ENCODE measurements at regions not wholly inside any gene's neighbourhood (a gene's known extent, or its start where the extent isn't known, plus 50 kb on each side); places are given as distances from the start of the nearest gene placed in this dataset.

GRCh38 chr16:86321491-86321890 lies 188.8 kb upstream of the FOXF1 start:
- no peak for TF ChIP-seq POLR2A (IDR thresholded peaks at IDR 0.05; ENCODE audit: low read depth, low read length)
- no peak for TF ChIP-seq TAF1 (IDR thresholded peaks at IDR 0.05; ENCODE audit: low read depth, low read length)
- TF ChIP-seq POLR2AphosphoS5 (IDR thresholded peaks at IDR 0.05; ENCODE audit: low read depth, low read length), result no peak
- no peak for TF ChIP-seq POU2F2 (IDR thresholded peaks at IDR 0.05; ENCODE audit: low read depth, low read length)
- no peak for TF ChIP-seq SPI1 (IDR thresholded peaks at IDR 0.05; ENCODE audit: low read depth, low read length)
